SJSA1 (cell line): ENCODE measurements at regions not wholly inside any gene's neighbourhood (a gene's known extent, or its start where the extent isn't known, plus 50 kb on each side); places are given as distances from the start of the nearest gene placed in this dataset.
"Not testable (repeated sequence)": the region's sequence is repeated elsewhere in the genome, so short reads cannot be mapped to it uniquely, and the experiment has no call there.

ENCODE experiments used
- DNase-seq, 2 experiments: peaks; one replicate each; pipeline ENCODE4 v3.0.0-alpha.2; 2015 to 2020; ENCODE audit warnings: low spot score in 2 of 2, low read depth in 1 of 2
- H3K27ac ChIP-seq: fragments of 250-450 bp; sonication (Bioruptor Pico); 2 replicates; pipeline ENCODE4 v1.5.1; 2020; ENCODE audit warnings: mild to moderate bottlenecking, moderate library complexity
- H3K27me3 ChIP-seq: fragments of 250-450 bp; sonication (Bioruptor Pico); replicated peaks from 2 replicates; pipeline ENCODE4 v1.5.1; 2020; ENCODE audit warnings: mild to moderate bottlenecking, moderate library complexity
- H3K36me3 ChIP-seq: fragments of 250-450 bp; sonication (Bioruptor Pico); 2 replicates; pipeline ENCODE4 v1.5.1; 2020; ENCODE audit warnings: mild to moderate bottlenecking
- H3K4me1 ChIP-seq: fragments of 250-450 bp; sonication (Bioruptor Pico); replicated peaks from 2 replicates; pipeline ENCODE4 v1.6.1; 2021; ENCODE audit warnings: mild to moderate bottlenecking
- H3K4me3 ChIP-seq: fragments of 250-450 bp; sonication (Bioruptor Pico); 2 replicates; pipeline ENCODE4 v1.5.1; 2020; ENCODE audit warnings: mild to moderate bottlenecking
- H3K9me3 ChIP-seq: fragments of 250-450 bp; sonication (Bioruptor Pico); replicated peaks from 2 replicates; pipeline ENCODE4 v1.5.1; 2020; ENCODE audit warnings: mild to moderate bottlenecking

- H3K36me3 ChIP-seq = no peaks in the 10 kb centered on the region
- H3K9me3 ChIP-seq = no peaks in the 10 kb centered on the region
- no peaks in the 10 kb centered on the region for H3K4me1 ChIP-seq
- no peak overlapping the region for H3K4me3 ChIP-seq
- no peak overlapping the region for H3K27ac ChIP-seq
- no peaks in the 10 kb centered on the region; the same call in 1 of the 2 replicates for H3K27me3 ChIP-seq
- no peak for DNase-seq
Measured at GRCh38 chr17:33858121-33858520, 397.0 kb upstream of the CCL2 start.

- Histone ChIP-seq H3K4me1 (no peaks in the 10 kb centered on the region), H3K36me3 (no peaks in the 10 kb centered on the region), H3K27ac (no peak overlapping the region), H3K4me3 (no peak overlapping the region), H3K27me3 (no peaks in the 10 kb centered on the region; the same call in 1 of the 2 replicates), H3K9me3 (no peaks in the 10 kb centered on the region)
- DNase-seq = no peak
Measured at GRCh38 chr17:33858682-33859081, 396.4 kb upstream of the CCL2 start.

- Histone ChIP-seq H3K9me3 (no peaks in the 10 kb centered on the region), H3K27me3 (no peaks in the 10 kb centered on the region; the same call in 1 of the 2 replicates), H3K4me3 (no peak overlapping the region), H3K36me3 (no peaks in the 10 kb centered on the region), H3K4me1 (no peaks in the 10 kb centered on the region), H3K27ac (no peak overlapping the region)
- DNase-seq = no peak
Measured at GRCh38 chr17:33862772-33863602, 392.1 kb upstream of the CCL2 start.

- H3K27me3 ChIP-seq = no peaks in the 10 kb centered on the region; the same call in 1 of the 2 replicates
- no peak overlapping the region for H3K27ac ChIP-seq
- H3K4me1 ChIP-seq = no peaks in the 10 kb centered on the region
- no peaks in the 10 kb centered on the region for H3K9me3 ChIP-seq
- no peaks in the 10 kb centered on the region for H3K36me3 ChIP-seq
- DNase-seq = no peak
- H3K4me3 ChIP-seq = no peak overlapping the region
Measured at GRCh38 chr17:33864758-33865229, 390.3 kb upstream of the CCL2 start.

- DNase-seq = no peak
Measured at GRCh38 chr17:33868899-33869298, 386.2 kb upstream of the CCL2 start.

GRCh38 chr17:33870936-33871335, 384.1 kb upstream of the CCL2 start:
- no peak for DNase-seq
- Histone ChIP-seq H3K36me3 (no peaks in the 10 kb centered on the region), H3K9me3 (no peaks in the 10 kb centered on the region), H3K4me3 (no peak overlapping the region), H3K27ac (no peak overlapping the region), H3K4me1 (no peaks in the 10 kb centered on the region), H3K27me3 (no peaks in the 10 kb centered on the region)

More at GRCh38 chr17:33868899-33869298, 386.2 kb upstream of the CCL2 start:
- no peaks in the 10 kb centered on the region for H3K36me3 ChIP-seq
- no peaks in the 10 kb centered on the region for H3K27me3 ChIP-seq
- no peak overlapping the region for H3K27ac ChIP-seq
- H3K4me3 ChIP-seq = no peak overlapping the region
- H3K9me3 ChIP-seq = no peaks in the 10 kb centered on the region
- H3K4me1 ChIP-seq = no peaks in the 10 kb centered on the region

GRCh38 chr17:33871720-33872540, 383.2 kb upstream of the CCL2 start:
- Histone ChIP-seq H3K27me3 (no peaks in the 10 kb centered on the region), H3K9me3 (no peaks in the 10 kb centered on the region), H3K36me3 (no peaks in the 10 kb centered on the region), H3K27ac (no peak overlapping the region), H3K4me3 (no peak overlapping the region), H3K4me1 (no peaks in the 10 kb centered on the region)
- DNase-seq = peak in 1 of 2 experiments; percentile 4

GRCh38 chr17:33873201-33873617, 381.9 kb upstream of the CCL2 start:
- no peak for DNase-seq
- Histone ChIP-seq H3K27ac (no peak overlapping the region), H3K9me3 (no peaks in the 10 kb centered on the region), H3K36me3 (no peaks in the 10 kb centered on the region), H3K4me3 (no peak overlapping the region), H3K27me3 (no peaks in the 10 kb centered on the region), H3K4me1 (no peaks in the 10 kb centered on the region)

- no peaks in the 10 kb centered on the region for H3K36me3 ChIP-seq
- H3K4me3 ChIP-seq = no peak overlapping the region
Measured at GRCh38 chr17:33874617-33875060, 380.4 kb upstream of the CCL2 start.

GRCh38 chr17:33875973-33876372, 379.1 kb upstream of the CCL2 start:
- Histone ChIP-seq H3K27me3 (no peaks in the 10 kb centered on the region), H3K36me3 (no peaks in the 10 kb centered on the region), H3K4me3 (no peak overlapping the region), H3K9me3 (no peaks in the 10 kb centered on the region), H3K27ac (no peak overlapping the region), H3K4me1 (no peaks in the 10 kb centered on the region)
- no peak for DNase-seq

More at GRCh38 chr17:33874617-33875060, 380.4 kb upstream of the CCL2 start:
- no peak for DNase-seq
- Histone ChIP-seq H3K27ac (no peak overlapping the region), H3K27me3 (no peaks in the 10 kb centered on the region), H3K4me1 (no peaks in the 10 kb centered on the region), H3K9me3 (no peaks in the 10 kb centered on the region)

- not testable (repeated sequence) for H3K27me3 ChIP-seq, H3K36me3 ChIP-seq, H3K4me3 ChIP-seq, DNase-seq, H3K9me3 ChIP-seq, H3K4me1 ChIP-seq, H3K27ac ChIP-seq
Measured at GRCh38 chr17:33882273-33882672, 372.8 kb upstream of the CCL2 start.

- H3K9me3 ChIP-seq, H3K4me3 ChIP-seq, H3K27me3 ChIP-seq, H3K4me1 ChIP-seq, DNase-seq, H3K36me3 ChIP-seq, H3K27ac ChIP-seq: not testable (repeated sequence)
Measured at GRCh38 chr17:33882677-33883076, 372.4 kb upstream of the CCL2 start.

- Histone ChIP-seq H3K27me3 (no peaks in the 10 kb centered on the region), H3K9me3 (no peaks in the 10 kb centered on the region), H3K36me3 (no peaks in the 10 kb centered on the region), H3K4me1 (no peaks in the 10 kb centered on the region), H3K27ac (no peak overlapping the region), H3K4me3 (no peak overlapping the region)
- no peak for DNase-seq
Measured at GRCh38 chr17:33888455-33888854, 366.6 kb upstream of the CCL2 start.

- Histone ChIP-seq H3K4me3 (no peak overlapping the region), H3K4me1 (no peaks in the 10 kb centered on the region), H3K36me3 (no peaks in the 10 kb centered on the region), H3K9me3 (no peaks in the 10 kb centered on the region), H3K27ac (no peak overlapping the region), H3K27me3 (no peaks in the 10 kb centered on the region)
- DNase-seq = no peak
Measured at GRCh38 chr17:33889040-33889439, 366.0 kb upstream of the CCL2 start.
